ENCODE measurements at regions not wholly inside any gene's neighbourhood (a gene's known extent, or its start where the extent isn't known, plus 50 kb on each side); places are given as distances from the start of the nearest gene placed in this dataset.
A peak's percentile ranks its signal among the peaks of the same experiment; 100 is the strongest.

GRCh38 chr2:207423886-207424285 is 105.9 kb upstream of the CREB1 start (continued):
- TF ChIP-seq ATF3 (IDR thresholded peaks at IDR 0.05; ENCODE audit: borderline replicate concordance, extremely low read depth, low read depth, low read length) (no peak), RB1 (IDR thresholded peaks at IDR 0.05; ENCODE audit: borderline replicate concordance) (no peak), RFX5 (IDR thresholded peaks at IDR 0.05; ENCODE audit: low read depth, low read length) (no peak), BACH1 (IDR thresholded peaks at IDR 0.05; ENCODE audit: borderline replicate concordance) (no peak), FOXM1 (IDR thresholded peaks at IDR 0.05; ENCODE audit: low read depth, low read length) (no peak), SKIL (IDR thresholded peaks at IDR 0.05; ENCODE audit: low read depth, poor library complexity, severe bottlenecking) (no peak), SIN3A (IDR thresholded peaks at IDR 0.05; ENCODE audit: low read depth, low read length) (no peak), HSF1 (IDR thresholded peaks at IDR 0.05; ENCODE audit: low read depth, low read length) (no peak), SP1 (IDR thresholded peaks at IDR 0.05; ENCODE audit: low read depth, low read length) (no peak), CHD1 (IDR thresholded peaks at IDR 0.05; ENCODE audit: low read depth, low read length) (no peak), E4F1 (IDR thresholded peaks at IDR 0.05; ENCODE audit: borderline replicate concordance, partially characterized antibody) (no peak), ZNF24 (IDR thresholded peaks at IDR 0.05) (no peak), CBX3 (IDR thresholded peaks at IDR 0.05; ENCODE audit: borderline replicate concordance, low read depth) (no peak), MTA2 (IDR thresholded peaks at IDR 0.05; ENCODE audit: low read depth) (peak; percentile 29; the same call in 1 of the 2 replicates)
- TF ChIP-seq, protein P1, sequence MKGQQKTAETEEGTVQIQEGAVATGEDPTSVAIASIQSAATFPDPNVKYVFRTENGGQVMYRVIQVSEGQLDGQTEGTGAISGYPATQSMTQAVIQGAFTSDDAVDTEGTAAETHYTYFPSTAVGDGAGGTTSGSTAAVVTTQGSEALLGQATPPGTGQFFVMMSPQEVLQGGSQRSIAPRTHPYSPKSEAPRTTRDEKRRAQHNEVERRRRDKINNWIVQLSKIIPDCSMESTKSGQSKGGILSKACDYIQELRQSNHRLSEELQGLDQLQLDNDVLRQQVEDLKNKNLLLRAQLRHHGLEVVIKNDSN (IDR thresholded peaks at IDR 0.05; ENCODE audit: borderline replicate concordance, extremely low read length, insufficient read depth, low read depth, low read length) = no peak
- TF ChIP-seq, protein P2, sequence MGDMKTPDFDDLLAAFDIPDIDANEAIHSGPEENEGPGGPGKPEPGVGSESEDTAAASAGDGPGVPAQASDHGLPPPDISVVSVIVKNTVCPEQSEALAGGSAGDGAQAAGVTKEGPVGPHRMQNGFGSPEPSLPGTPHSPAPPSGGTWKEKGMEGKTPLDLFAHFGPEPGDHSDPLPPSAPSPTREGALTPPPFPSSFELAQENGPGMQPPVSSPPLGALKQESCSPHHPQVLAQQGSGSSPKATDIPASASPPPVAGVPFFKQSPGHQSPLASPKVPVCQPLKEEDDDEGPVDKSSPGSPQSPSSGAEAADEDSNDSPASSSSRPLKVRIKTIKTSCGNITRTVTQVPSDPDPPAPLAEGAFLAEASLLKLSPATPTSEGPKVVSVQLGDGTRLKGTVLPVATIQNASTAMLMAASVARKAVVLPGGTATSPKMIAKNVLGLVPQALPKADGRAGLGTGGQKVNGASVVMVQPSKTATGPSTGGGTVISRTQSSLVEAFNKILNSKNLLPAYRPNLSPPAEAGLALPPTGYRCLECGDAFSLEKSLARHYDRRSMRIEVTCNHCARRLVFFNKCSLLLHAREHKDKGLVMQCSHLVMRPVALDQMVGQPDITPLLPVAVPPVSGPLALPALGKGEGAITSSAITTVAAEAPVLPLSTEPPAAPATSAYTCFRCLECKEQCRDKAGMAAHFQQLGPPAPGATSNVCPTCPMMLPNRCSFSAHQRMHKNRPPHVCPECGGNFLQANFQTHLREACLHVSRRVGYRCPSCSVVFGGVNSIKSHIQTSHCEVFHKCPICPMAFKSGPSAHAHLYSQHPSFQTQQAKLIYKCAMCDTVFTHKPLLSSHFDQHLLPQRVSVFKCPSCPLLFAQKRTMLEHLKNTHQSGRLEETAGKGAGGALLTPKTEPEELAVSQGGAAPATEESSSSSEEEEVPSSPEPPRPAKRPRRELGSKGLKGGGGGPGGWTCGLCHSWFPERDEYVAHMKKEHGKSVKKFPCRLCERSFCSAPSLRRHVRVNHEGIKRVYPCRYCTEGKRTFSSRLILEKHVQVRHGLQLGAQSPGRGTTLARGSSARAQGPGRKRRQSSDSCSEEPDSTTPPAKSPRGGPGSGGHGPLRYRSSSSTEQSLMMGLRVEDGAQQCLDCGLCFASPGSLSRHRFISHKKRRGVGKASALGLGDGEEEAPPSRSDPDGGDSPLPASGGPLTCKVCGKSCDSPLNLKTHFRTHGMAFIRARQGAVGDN (IDR thresholded peaks at IDR 0.05) = no peak
- TF ChIP-seq, protein P3, sequence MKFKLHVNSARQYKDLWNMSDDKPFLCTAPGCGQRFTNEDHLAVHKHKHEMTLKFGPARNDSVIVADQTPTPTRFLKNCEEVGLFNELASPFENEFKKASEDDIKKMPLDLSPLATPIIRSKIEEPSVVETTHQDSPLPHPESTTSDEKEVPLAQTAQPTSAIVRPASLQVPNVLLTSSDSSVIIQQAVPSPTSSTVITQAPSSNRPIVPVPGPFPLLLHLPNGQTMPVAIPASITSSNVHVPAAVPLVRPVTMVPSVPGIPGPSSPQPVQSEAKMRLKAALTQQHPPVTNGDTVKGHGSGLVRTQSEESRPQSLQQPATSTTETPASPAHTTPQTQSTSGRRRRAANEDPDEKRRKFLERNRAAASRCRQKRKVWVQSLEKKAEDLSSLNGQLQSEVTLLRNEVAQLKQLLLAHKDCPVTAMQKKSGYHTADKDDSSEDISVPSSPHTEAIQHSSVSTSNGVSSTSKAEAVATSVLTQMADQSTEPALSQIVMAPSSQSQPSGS (IDR thresholded peaks at IDR 0.05; ENCODE audit: low read length) = peak; percentile 50; the same call in 1 of the 2 replicates

Measured in GM12878 (cell line).